ENCODE measurements at regions not wholly inside any gene's neighbourhood (a gene's known extent, or its start where the extent isn't known, plus 50 kb on each side); places are given as distances from the start of the nearest gene placed in this dataset.

GRCh38 chr5:111826064-111826463, 69.1 kb upstream of the NREP start:
- TF ChIP-seq, protein P1, sequence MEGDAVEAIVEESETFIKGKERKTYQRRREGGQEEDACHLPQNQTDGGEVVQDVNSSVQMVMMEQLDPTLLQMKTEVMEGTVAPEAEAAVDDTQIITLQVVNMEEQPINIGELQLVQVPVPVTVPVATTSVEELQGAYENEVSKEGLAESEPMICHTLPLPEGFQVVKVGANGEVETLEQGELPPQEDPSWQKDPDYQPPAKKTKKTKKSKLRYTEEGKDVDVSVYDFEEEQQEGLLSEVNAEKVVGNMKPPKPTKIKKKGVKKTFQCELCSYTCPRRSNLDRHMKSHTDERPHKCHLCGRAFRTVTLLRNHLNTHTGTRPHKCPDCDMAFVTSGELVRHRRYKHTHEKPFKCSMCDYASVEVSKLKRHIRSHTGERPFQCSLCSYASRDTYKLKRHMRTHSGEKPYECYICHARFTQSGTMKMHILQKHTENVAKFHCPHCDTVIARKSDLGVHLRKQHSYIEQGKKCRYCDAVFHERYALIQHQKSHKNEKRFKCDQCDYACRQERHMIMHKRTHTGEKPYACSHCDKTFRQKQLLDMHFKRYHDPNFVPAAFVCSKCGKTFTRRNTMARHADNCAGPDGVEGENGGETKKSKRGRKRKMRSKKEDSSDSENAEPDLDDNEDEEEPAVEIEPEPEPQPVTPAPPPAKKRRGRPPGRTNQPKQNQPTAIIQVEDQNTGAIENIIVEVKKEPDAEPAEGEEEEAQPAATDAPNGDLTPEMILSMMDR (conservative IDR thresholded peaks at IDR 0.05; ENCODE audit: low read length) = no peak
- TF ChIP-seq EZH2phosphoT487 (IDR thresholded peaks at IDR 0.05; ENCODE audit: borderline replicate concordance, low read depth, low read length) = no peak
